ENCODE measurements at regions not wholly inside any gene's neighbourhood (a gene's known extent, or its start where the extent isn't known, plus 50 kb on each side); places are given as distances from the start of the nearest gene placed in this dataset.

GRCh38 chr6:98142839-98143238 lies 691.5 kb upstream of the POU3F2 start:
- DNase-seq (ENCODE audit: low read depth, low spot score) = no peak
- Mint-ChIP-seq H3K27ac (ENCODE audit: unreplicated experiment) (no peak overlapping the region), H3K9me3 (peaks cover 25% of the 10 kb centered on the region), H3K4me3 (no peak overlapping the region), H3K4me1 (no peaks in the 10 kb centered on the region), H3K27me3 (ENCODE audit: low read depth) (no peaks in the 10 kb centered on the region), H3K36me3 (ENCODE audit: low read depth) (peaks cover 26% of the 10 kb centered on the region)
- no peak for TF ChIP-seq CTCF (conservative IDR thresholded peaks at IDR 0.05)

GRCh38 chr6:98146656-98147055 lies 687.7 kb upstream of the POU3F2 start:
- H3K4me1 Mint-ChIP-seq = no peaks in the 10 kb centered on the region
- no peak overlapping the region for H3K27ac Mint-ChIP-seq (ENCODE audit: unreplicated experiment)
- no peak for DNase-seq (ENCODE audit: low read depth, low spot score)
- H3K27me3 Mint-ChIP-seq (ENCODE audit: low read depth) = no peaks in the 10 kb centered on the region
- peaks cover 21% of the 10 kb centered on the region for H3K9me3 Mint-ChIP-seq
- no peak overlapping the region for H3K4me3 Mint-ChIP-seq
- peaks cover 24% of the 10 kb centered on the region for H3K36me3 Mint-ChIP-seq (ENCODE audit: low read depth)
- no peak for TF ChIP-seq CTCF (conservative IDR thresholded peaks at IDR 0.05)

- no peak for DNase-seq (ENCODE audit: low read depth, low spot score)
- no peak overlapping the region for H3K4me3 Mint-ChIP-seq
- no peaks in the 10 kb centered on the region for H3K27me3 Mint-ChIP-seq (ENCODE audit: low read depth)
- H3K36me3 Mint-ChIP-seq (ENCODE audit: low read depth) = peaks cover 4% of the 10 kb centered on the region
- H3K27ac Mint-ChIP-seq (ENCODE audit: unreplicated experiment) = no peak overlapping the region
- TF ChIP-seq CTCF (conservative IDR thresholded peaks at IDR 0.05) = no peak
- peaks cover 6% of the 10 kb centered on the region for H3K9me3 Mint-ChIP-seq
- no peaks in the 10 kb centered on the region for H3K4me1 Mint-ChIP-seq
These were observed 677.8 kb upstream of the POU3F2 start for GRCh38 chr6:98156580-98156979.

GRCh38 chr6:98179606-98180005 lies 654.8 kb upstream of the POU3F2 start:
- no peak for TF ChIP-seq CTCF (conservative IDR thresholded peaks at IDR 0.05)
- no peaks in the 10 kb centered on the region for H3K4me1 Mint-ChIP-seq
- peaks cover 3% of the 10 kb centered on the region for H3K36me3 Mint-ChIP-seq (ENCODE audit: low read depth)
- no peak overlapping the region for H3K27ac Mint-ChIP-seq (ENCODE audit: unreplicated experiment)
- H3K27me3 Mint-ChIP-seq (ENCODE audit: low read depth) = no peaks in the 10 kb centered on the region
- DNase-seq (ENCODE audit: low read depth, low spot score) = no peak
- peaks cover 14% of the 10 kb centered on the region for H3K9me3 Mint-ChIP-seq
- no peak overlapping the region for H3K4me3 Mint-ChIP-seq

GRCh38 chr6:98200084-98200483 lies 634.3 kb upstream of the POU3F2 start:
- no peak overlapping the region for H3K27ac Mint-ChIP-seq (ENCODE audit: unreplicated experiment)
- no peak for DNase-seq (ENCODE audit: low read depth, low spot score)
- no peak overlapping the region for H3K4me3 Mint-ChIP-seq
- no peak for TF ChIP-seq CTCF (conservative IDR thresholded peaks at IDR 0.05)
- no peaks in the 10 kb centered on the region for H3K4me1 Mint-ChIP-seq
- H3K36me3 Mint-ChIP-seq (ENCODE audit: low read depth) = peaks cover 3% of the 10 kb centered on the region
- peaks cover 5% of the 10 kb centered on the region for H3K9me3 Mint-ChIP-seq
- H3K27me3 Mint-ChIP-seq (ENCODE audit: low read depth) = no peaks in the 10 kb centered on the region
